ENCODE measurements at regions not wholly inside any gene's neighbourhood (a gene's known extent, or its start where the extent isn't known, plus 50 kb on each side); places are given as distances from the start of the nearest gene placed in this dataset.

DNA sequence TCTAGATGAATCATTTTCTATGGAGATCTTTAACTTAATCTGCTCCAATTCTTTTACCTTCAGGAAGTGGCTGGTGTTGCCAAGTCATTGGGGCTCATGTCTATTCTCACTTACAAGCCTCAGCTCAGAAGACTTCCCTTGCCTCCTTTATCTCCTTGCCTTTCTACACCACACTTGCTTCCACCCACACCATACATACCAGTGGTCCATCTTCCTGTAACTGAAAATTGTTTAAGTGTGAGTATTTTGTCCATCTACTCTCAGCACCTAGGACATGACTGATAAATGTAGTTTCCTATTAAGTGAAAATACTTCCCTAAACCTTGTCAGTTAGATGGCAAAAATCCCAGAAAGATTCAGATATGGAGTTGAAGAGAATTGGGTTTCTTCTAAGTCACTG, 199.7 kb upstream of the CPNE8 start:
- CTCF ChIA-PET: no interaction called here
- Mint-ChIP-seq H3K36me3 (ENCODE audit: insufficient read depth, unreplicated experiment) (no peaks in the 10 kb centered on the region), H3K4me3 (ENCODE audit: low read depth, unreplicated experiment) (no peak overlapping the region), H3K4me1 (ENCODE audit: low read depth, unreplicated experiment) (peaks cover 15% of the 10 kb centered on the region), H3K27ac (ENCODE audit: unreplicated experiment) (no peak overlapping the region), H3K27me3 (ENCODE audit: unreplicated experiment) (no peaks in the 10 kb centered on the region), H3K9me3 (ENCODE audit: low read depth, unreplicated experiment) (no peaks in the 10 kb centered on the region)
- BruUV-seq (replicated peaks): no TSS peak
- DNase-seq: no peak
- intact Hi-C loops (cut with micrococcal nuclease; ENCODE audit: unreplicated experiment): loop anchor here (10.0 kb wide), 2 partner anchors 440 to 1050 kb away; no protein-coding TSS in a partner anchor
- TF ChIP-seq CTCF (IDR thresholded peaks at IDR 0.05; ENCODE audit: unreplicated experiment): no peak

DNA sequence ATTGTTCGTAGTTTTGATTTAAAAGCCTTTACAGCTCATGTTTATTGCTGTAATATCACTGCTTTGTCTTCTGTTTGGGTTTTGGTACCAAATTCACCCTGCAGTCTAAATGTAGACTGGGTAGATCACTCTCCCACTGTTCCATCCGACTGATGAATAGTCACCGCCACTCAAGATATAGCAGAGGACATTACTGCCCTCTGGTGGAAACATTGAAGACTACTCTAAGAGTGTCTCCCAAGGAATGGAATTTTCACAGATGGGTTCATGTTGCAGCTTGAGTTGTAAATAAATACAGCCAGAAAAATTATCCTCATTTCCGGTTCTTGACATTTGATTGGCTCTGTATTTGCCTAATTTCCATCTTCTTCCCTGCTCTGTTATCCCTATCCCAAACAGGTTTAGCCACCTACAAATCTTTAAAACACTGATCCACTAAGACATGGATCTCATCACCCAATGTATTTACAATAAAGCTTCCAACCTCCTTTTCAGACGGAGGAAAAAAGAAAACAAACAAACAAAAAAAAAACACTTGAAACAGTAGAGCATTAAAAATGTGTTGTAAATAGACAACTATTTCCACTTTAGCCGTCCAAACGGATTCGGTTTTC, 198.3 kb upstream of the CPNE8 start:
- H3K36me3 Mint-ChIP-seq (ENCODE audit: insufficient read depth, unreplicated experiment): no peaks in the 10 kb centered on the region
- peaks cover 15% of the 10 kb centered on the region for H3K4me1 Mint-ChIP-seq (ENCODE audit: low read depth, unreplicated experiment)
- no TSS peak for BruUV-seq (replicated peaks)
- H3K4me3 Mint-ChIP-seq (ENCODE audit: low read depth, unreplicated experiment): no peak overlapping the region
- peak; percentile 40 for DNase-seq
- intact Hi-C loops (cut with micrococcal nuclease; ENCODE audit: unreplicated experiment): loop anchor here (1.0 to 10.0 kb wide), 5 partner anchors 170 to 1049 kb away; no protein-coding TSS in a partner anchor
- no peak overlapping the region for H3K27ac Mint-ChIP-seq (ENCODE audit: unreplicated experiment)
- H3K27me3 Mint-ChIP-seq (ENCODE audit: unreplicated experiment): no peaks in the 10 kb centered on the region
- H3K9me3 Mint-ChIP-seq (ENCODE audit: low read depth, unreplicated experiment): no peaks in the 10 kb centered on the region
- CTCF ChIA-PET: interaction anchor here (0.7 to 3.0 kb wide), 3 partner anchors 22 to 183 kb away, joined by 4 to 40 read pairs (median 4); no protein-coding TSS in a partner anchor
- peak; percentile 41 for TF ChIP-seq CTCF (IDR thresholded peaks at IDR 0.05; ENCODE audit: unreplicated experiment)

- intact Hi-C loops (cut with micrococcal nuclease; ENCODE audit: unreplicated experiment): loop anchor here (1.0 to 10.0 kb wide), 5 partner anchors 171 to 1048 kb away; no protein-coding TSS in a partner anchor
- peaks cover 15% of the 10 kb centered on the region for H3K4me1 Mint-ChIP-seq (ENCODE audit: low read depth, unreplicated experiment)
- H3K36me3 Mint-ChIP-seq (ENCODE audit: insufficient read depth, unreplicated experiment): no peaks in the 10 kb centered on the region
- no peak for DNase-seq
- H3K27ac Mint-ChIP-seq (ENCODE audit: unreplicated experiment): no peak overlapping the region
- H3K4me3 Mint-ChIP-seq (ENCODE audit: low read depth, unreplicated experiment): no peak overlapping the region
- CTCF ChIA-PET: interaction anchor here (0.7 to 3.0 kb wide), 2 partner anchors 182 to 207 kb away, joined by 3 to 40 read pairs; no protein-coding TSS in a partner anchor
- BruUV-seq (replicated peaks): no TSS peak
- no peak for TF ChIP-seq CTCF (IDR thresholded peaks at IDR 0.05; ENCODE audit: unreplicated experiment)
- no peaks in the 10 kb centered on the region for H3K9me3 Mint-ChIP-seq (ENCODE audit: low read depth, unreplicated experiment)
- H3K27me3 Mint-ChIP-seq (ENCODE audit: unreplicated experiment): no peaks in the 10 kb centered on the region
Measured at GRCh38 chr12:39102474-39103209, 197.3 kb upstream of the CPNE8 start.

- Mint-ChIP-seq H3K9me3 (ENCODE audit: low read depth, unreplicated experiment) (no peaks in the 10 kb centered on the region), H3K27ac (ENCODE audit: unreplicated experiment) (no peak overlapping the region), H3K4me3 (ENCODE audit: low read depth, unreplicated experiment) (no peak overlapping the region), H3K4me1 (ENCODE audit: low read depth, unreplicated experiment) (no peaks in the 10 kb centered on the region), H3K36me3 (ENCODE audit: insufficient read depth, unreplicated experiment) (no peaks in the 10 kb centered on the region), H3K27me3 (ENCODE audit: unreplicated experiment) (no peaks in the 10 kb centered on the region)
- no TSS peak for BruUV-seq (replicated peaks)
- CTCF ChIA-PET: no interaction called here
- intact Hi-C loops (cut with micrococcal nuclease; ENCODE audit: unreplicated experiment): no loop called here
- no peak for DNase-seq
- no peak for TF ChIP-seq CTCF (IDR thresholded peaks at IDR 0.05; ENCODE audit: unreplicated experiment)
Measured at GRCh38 chr12:39095636-39096330, 190.4 kb upstream of the CPNE8 start.

All from Calu3 (cell line).